ENCODE measurements at regions not wholly inside any gene's neighbourhood (a gene's known extent, or its start where the extent isn't known, plus 50 kb on each side); places are given as distances from the start of the nearest gene placed in this dataset.

DNA sequence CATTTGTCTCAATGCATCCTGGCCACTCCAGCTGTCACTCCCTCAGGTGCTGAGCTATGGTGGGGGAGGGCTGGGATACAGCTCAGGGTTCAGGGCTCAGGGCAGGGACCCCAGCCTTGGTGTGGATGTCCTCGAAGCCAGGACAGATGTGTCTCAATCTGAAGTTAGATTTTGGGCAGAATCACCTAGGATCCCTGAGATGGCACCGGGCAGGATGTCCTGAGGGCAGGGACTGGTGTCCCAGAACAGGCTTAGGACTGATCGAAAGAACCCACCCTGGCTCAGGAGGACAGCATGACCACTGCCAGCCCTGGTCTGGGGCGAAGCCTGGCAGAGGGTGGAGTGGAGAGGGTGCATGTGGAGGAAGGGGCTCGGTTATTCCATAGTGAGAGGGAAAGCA, 96.8 kb upstream of the THY1 start:
- TF ChIP-seq ZFP3 (CRISPR knock-in tag; IDR thresholded peaks at IDR 0.05) = no peak
- TF ChIP-seq, protein P1, sequence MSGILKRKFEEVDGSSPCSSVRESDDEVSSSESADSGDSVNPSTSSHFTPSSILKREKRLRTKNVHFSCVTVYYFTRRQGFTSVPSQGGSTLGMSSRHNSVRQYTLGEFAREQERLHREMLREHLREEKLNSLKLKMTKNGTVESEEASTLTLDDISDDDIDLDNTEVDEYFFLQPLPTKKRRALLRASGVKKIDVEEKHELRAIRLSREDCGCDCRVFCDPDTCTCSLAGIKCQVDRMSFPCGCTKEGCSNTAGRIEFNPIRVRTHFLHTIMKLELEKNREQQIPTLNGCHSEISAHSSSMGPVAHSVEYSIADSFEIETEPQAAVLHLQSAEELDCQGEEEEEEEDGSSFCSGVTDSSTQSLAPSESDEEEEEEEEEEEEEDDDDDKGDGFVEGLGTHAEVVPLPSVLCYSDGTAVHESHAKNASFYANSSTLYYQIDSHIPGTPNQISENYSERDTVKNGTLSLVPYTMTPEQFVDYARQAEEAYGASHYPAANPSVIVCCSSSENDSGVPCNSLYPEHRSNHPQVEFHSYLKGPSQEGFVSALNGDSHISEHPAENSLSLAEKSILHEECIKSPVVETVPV (CRISPR knock-in tag; IDR thresholded peaks at IDR 0.05) = no peak
- TF ChIP-seq, protein P2, sequence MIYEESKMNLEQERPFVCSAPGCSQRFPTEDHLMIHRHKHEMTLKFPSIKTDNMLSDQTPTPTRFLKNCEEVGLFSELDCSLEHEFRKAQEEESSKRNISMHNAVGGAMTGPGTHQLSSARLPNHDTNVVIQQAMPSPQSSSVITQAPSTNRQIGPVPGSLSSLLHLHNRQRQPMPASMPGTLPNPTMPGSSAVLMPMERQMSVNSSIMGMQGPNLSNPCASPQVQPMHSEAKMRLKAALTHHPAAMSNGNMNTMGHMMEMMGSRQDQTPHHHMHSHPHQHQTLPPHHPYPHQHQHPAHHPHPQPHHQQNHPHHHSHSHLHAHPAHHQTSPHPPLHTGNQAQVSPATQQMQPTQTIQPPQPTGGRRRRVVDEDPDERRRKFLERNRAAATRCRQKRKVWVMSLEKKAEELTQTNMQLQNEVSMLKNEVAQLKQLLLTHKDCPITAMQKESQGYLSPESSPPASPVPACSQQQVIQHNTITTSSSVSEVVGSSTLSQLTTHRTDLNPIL (CRISPR knock-in tag; IDR thresholded peaks at IDR 0.05; ENCODE audit: low read depth) = no peak
- no peak for TF ChIP-seq ZC3H10 (CRISPR knock-in tag; IDR thresholded peaks at IDR 0.05)
- TF ChIP-seq RARB (CRISPR knock-in tag; IDR thresholded peaks at IDR 0.05) = no peak
- TF ChIP-seq ZNF8 (CRISPR knock-in tag; IDR thresholded peaks at IDR 0.05) = no peak
- no peak for TF ChIP-seq GLIS3 (CRISPR knock-in tag; IDR thresholded peaks at IDR 0.05)
- no peak for TF ChIP-seq OSR1 (CRISPR knock-in tag; IDR thresholded peaks at IDR 0.05)
- TF ChIP-seq ESRRG (CRISPR knock-in tag; IDR thresholded peaks at IDR 0.05) = no peak
- no peak for TF ChIP-seq PPARA (CRISPR knock-in tag; IDR thresholded peaks at IDR 0.05; ENCODE audit: borderline replicate concordance)
